ENCODE measurements at regions not wholly inside any gene's neighbourhood (a gene's known extent, or its start where the extent isn't known, plus 50 kb on each side); places are given as distances from the start of the nearest gene placed in this dataset.
"Not testable (repeated sequence)": the region's sequence is repeated elsewhere in the genome, so short reads cannot be mapped to it uniquely, and the experiment has no call there.

DNA sequence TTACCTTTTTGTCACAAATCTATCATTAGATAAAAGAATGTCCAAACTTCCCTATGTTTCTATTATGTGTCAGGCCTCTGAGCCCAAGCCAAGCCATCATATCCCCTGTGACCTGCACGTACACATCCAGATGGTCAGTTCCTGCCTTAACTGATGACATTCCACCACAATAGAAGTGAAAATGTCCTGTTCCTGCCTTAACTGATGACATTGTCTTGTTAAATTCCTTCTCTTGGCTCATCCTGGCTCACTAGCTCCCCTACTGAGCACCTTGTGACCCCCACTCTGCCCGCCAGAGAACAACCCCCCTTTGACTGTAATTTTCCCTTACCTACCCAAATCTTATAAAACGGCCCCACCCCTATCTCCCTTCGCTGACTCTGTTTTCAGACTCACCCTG lies 249.5 kb downstream of the ZNF608 start:
- H3K9me3 ChIP-seq (ENCODE audit: low read depth, low read length), result not testable (repeated sequence)

DNA sequence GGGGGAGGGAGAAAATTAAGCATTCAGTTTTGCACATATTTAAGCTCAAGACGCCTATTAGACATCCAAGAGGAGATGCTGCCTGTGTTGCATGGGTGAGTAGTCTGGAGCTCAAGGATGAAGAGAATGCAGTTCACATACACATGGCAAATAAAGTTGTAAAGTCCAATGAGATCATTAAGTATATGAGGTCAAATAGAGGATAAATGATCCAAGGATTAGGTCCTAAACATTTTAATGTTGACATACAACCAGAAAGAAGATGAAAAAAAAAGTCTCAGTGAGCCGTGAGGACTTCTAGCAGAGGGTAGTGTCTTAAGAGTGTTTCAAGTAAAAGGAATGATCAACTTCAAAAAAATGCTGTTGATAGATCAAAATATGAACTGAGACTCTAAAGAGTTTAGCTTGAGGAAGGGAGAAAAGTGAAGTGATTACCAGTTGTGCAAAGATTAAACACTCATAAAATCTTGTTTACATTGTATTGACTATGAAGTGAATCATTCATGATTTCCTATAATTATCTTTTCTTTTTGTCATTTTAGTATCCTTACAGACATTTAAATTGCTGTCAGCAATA lies 251.8 kb downstream of the ZNF608 start:
- Histone ChIP-seq H3K4me1 (ENCODE audit: insufficient read depth, low read length) (no peaks in the 10 kb centered on the region), H3K4me3 (ENCODE audit: low read length) (no peak overlapping the region), H3K9me3 (ENCODE audit: low read depth, low read length) (no peaks in the 10 kb centered on the region), H3K27me3 (ENCODE audit: insufficient read depth, low read length) (no peaks in the 10 kb centered on the region)

More for the DNA sequence above, 249.5 kb downstream of the ZNF608 start:
- H3K4me3 ChIP-seq (ENCODE audit: low read length); H3K27me3 ChIP-seq (ENCODE audit: insufficient read depth, low read length); H3K4me1 ChIP-seq (ENCODE audit: insufficient read depth, low read length): not testable (repeated sequence)

DNA sequence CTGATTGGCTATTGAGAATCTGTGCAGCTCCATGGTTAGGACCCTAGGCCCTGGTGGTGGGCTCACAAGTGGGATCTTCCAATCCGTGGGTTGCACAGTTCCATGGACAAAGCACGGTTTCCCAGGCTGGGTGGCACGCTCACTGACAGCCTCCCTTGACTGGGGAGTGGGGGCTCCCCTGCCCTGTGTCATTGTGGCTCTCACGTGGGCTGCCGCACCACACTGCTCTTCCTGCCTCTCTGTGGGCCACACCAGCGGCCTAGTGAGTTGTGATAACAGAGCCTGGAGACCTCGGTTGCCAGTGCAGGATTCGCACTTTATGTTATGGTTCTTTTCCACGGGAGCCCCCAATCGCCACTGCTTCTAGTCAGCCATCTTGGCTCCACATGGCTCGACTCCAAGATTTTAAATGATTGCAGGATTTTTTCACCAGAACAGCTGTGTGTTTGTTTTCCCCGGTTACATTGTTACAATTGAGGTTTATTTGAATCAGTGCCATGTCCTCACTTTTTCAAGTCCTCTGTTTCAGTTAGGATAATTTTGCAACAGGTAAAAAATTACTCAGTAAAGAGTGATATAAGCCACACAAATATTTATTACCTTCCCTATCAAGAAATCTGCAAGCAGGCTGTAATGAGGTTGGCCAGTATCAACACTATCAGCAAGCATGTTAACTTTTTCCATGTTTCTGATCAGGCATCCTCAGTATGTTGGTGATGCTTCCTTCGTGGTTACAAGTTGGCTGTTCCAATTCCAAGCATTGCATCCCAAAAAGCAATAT lies 253.8 kb downstream of the ZNF608 start:
- no peaks in the 10 kb centered on the region for H3K9me3 ChIP-seq (ENCODE audit: low read depth, low read length)
- H3K27me3 ChIP-seq (ENCODE audit: insufficient read depth, low read length), result no peaks in the 10 kb centered on the region
- no peak overlapping the region for H3K4me3 ChIP-seq (ENCODE audit: low read length)
- no peaks in the 10 kb centered on the region for H3K4me1 ChIP-seq (ENCODE audit: insufficient read depth, low read length)

- H3K4me1 ChIP-seq (ENCODE audit: insufficient read depth, low read length); H3K9me3 ChIP-seq (ENCODE audit: low read depth, low read length); H3K27me3 ChIP-seq (ENCODE audit: insufficient read depth, low read length); H3K4me3 ChIP-seq (ENCODE audit: low read length): not testable (repeated sequence)
These were observed 256.1 kb downstream of the ZNF608 start for GRCh38 chr5:124490315-124490714.

GRCh38 chr5:124481419-124481818 lies 265.0 kb downstream of the ZNF608 start:
- H3K4me1 ChIP-seq (ENCODE audit: insufficient read depth, low read length), result no peaks in the 10 kb centered on the region
- H3K4me3 ChIP-seq (ENCODE audit: low read length), result no peak overlapping the region
- H3K9me3 ChIP-seq (ENCODE audit: low read depth, low read length), result no peaks in the 10 kb centered on the region
- no peaks in the 10 kb centered on the region for H3K27me3 ChIP-seq (ENCODE audit: insufficient read depth, low read length)

DNA sequence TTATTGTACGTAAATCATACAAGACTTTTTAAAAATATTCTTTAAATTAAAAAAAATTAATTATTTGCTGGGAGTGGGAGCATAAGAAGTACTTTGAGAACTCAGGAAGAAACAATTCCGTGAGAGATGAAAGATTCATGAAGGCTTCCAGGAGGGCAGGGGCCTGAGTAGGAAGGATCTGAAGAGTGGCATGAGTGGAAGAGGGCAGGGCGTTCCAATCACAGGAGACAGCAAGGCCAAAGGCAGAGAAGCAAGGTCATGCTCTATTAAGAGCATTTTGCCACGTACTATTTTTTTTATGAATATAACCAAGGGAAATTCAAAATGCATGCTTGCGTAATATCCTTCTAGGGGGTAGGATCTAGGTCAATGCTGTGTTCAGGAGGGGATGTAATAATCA lies 265.5 kb downstream of the ZNF608 start:
- Histone ChIP-seq H3K27me3 (ENCODE audit: insufficient read depth, low read length) (no peaks in the 10 kb centered on the region), H3K4me1 (ENCODE audit: insufficient read depth, low read length) (no peaks in the 10 kb centered on the region), H3K4me3 (ENCODE audit: low read length) (no peak overlapping the region), H3K9me3 (ENCODE audit: low read depth, low read length) (no peaks in the 10 kb centered on the region)

- no peaks in the 10 kb centered on the region for H3K4me1 ChIP-seq (ENCODE audit: insufficient read depth, low read length)
These were observed 266.4 kb downstream of the ZNF608 start for GRCh38 chr5:124480022-124480421.

GRCh38 chr5:124478264-124478663 lies 268.2 kb downstream of the ZNF608 start:
- Histone ChIP-seq H3K9me3 (ENCODE audit: low read depth, low read length) (no peaks in the 10 kb centered on the region), H3K4me3 (ENCODE audit: low read length) (no peak overlapping the region), H3K27me3 (ENCODE audit: insufficient read depth, low read length) (no peaks in the 10 kb centered on the region), H3K4me1 (ENCODE audit: insufficient read depth, low read length) (no peaks in the 10 kb centered on the region)

More at GRCh38 chr5:124480022-124480421, 266.4 kb downstream of the ZNF608 start:
- Histone ChIP-seq H3K4me3 (ENCODE audit: low read length) (no peak overlapping the region), H3K9me3 (ENCODE audit: low read depth, low read length) (no peaks in the 10 kb centered on the region), H3K27me3 (ENCODE audit: insufficient read depth, low read length) (no peaks in the 10 kb centered on the region)

GRCh38 chr5:124477577-124477976 lies 268.9 kb downstream of the ZNF608 start:
- Histone ChIP-seq H3K9me3 (ENCODE audit: low read depth, low read length) (no peaks in the 10 kb centered on the region), H3K4me3 (ENCODE audit: low read length) (no peak overlapping the region), H3K27me3 (ENCODE audit: insufficient read depth, low read length) (no peaks in the 10 kb centered on the region), H3K4me1 (ENCODE audit: insufficient read depth, low read length) (no peaks in the 10 kb centered on the region)

DNA sequence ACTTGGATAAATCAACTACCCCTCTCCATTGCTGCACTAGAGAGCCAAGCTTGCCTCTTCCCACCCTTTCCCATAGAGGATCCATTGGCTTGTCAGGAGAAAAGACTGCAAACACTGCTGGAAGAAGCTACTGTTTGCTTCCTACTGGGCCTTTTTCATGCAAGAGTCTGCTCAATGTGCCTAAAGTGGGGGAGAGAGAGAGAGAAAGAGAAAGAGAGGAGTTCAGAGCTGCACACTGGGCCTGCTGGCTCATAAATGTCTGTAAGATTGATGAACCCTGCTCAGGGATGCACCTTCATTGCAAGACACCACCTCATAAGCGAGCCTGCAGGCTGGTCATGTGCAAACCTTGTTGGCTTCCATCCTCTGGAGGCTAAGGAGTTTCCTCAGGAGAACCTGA lies 269.4 kb downstream of the ZNF608 start:
- Histone ChIP-seq H3K4me1 (ENCODE audit: insufficient read depth, low read length) (no peaks in the 10 kb centered on the region), H3K4me3 (ENCODE audit: low read length) (no peak overlapping the region), H3K9me3 (ENCODE audit: low read depth, low read length) (no peaks in the 10 kb centered on the region), H3K27me3 (ENCODE audit: insufficient read depth, low read length) (no peaks in the 10 kb centered on the region)

- H3K9me3 ChIP-seq (ENCODE audit: low read depth, low read length), result no peaks in the 10 kb centered on the region
- no peaks in the 10 kb centered on the region for H3K27me3 ChIP-seq (ENCODE audit: insufficient read depth, low read length)
- H3K4me1 ChIP-seq (ENCODE audit: insufficient read depth, low read length), result no peaks in the 10 kb centered on the region
These were observed 271.8 kb downstream of the ZNF608 start for GRCh38 chr5:124474528-124475215.

DNA sequence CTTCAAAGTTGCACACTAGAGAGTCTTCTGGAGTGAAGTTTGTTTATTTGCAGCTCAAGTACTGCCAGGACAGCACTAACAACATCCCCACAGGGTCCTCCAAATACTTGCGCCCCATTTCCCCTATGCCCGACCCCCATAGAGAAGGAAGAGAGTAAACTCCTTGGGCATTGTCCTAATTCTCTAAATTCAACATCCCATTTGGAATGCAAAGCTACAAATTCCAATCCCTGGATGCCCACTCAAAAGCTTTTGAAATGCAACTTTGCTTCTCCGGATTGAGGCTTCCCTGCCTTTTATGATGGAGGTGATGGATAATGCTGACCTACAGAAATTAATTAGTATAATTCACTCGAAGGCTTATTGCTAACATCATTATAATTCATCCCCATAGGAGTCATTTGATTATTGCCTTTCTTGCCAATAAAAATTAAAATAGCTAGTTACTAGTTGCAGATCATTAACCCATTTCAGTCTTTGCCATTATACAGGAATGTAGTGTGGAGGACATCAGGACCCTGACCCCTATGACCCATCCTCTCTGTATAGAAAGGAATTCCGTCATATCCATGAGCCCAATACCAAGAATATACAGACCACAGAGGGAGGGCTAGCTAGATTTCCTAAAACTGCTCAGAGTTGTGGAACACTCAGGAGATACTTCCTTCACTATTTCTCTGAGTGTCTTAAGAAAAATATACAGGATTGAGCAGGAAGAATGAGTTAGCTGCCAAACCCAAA lies 277.6 kb downstream of the ZNF608 start:
- no peaks in the 10 kb centered on the region for H3K9me3 ChIP-seq (ENCODE audit: low read depth, low read length)
- no peaks in the 10 kb centered on the region for H3K27me3 ChIP-seq (ENCODE audit: insufficient read depth, low read length)
- no peak overlapping the region for H3K4me3 ChIP-seq (ENCODE audit: low read length)
- no peaks in the 10 kb centered on the region for H3K4me1 ChIP-seq (ENCODE audit: insufficient read depth, low read length)

More at GRCh38 chr5:124474528-124475215, 271.8 kb downstream of the ZNF608 start:
- no peak overlapping the region for H3K4me3 ChIP-seq (ENCODE audit: low read length)

GRCh38 chr5:124467745-124468144 lies 278.7 kb downstream of the ZNF608 start:
- Histone ChIP-seq H3K27me3 (ENCODE audit: insufficient read depth, low read length) (no peaks in the 10 kb centered on the region), H3K4me3 (ENCODE audit: low read length) (no peak overlapping the region), H3K4me1 (ENCODE audit: insufficient read depth, low read length) (no peaks in the 10 kb centered on the region), H3K9me3 (ENCODE audit: low read depth, low read length) (no peaks in the 10 kb centered on the region)

GRCh38 chr5:124466011-124466410 lies 280.4 kb downstream of the ZNF608 start:
- Histone ChIP-seq H3K27me3 (ENCODE audit: insufficient read depth, low read length) (no peaks in the 10 kb centered on the region), H3K4me1 (ENCODE audit: insufficient read depth, low read length) (no peaks in the 10 kb centered on the region), H3K9me3 (ENCODE audit: low read depth, low read length) (no peaks in the 10 kb centered on the region), H3K4me3 (ENCODE audit: low read length) (no peak overlapping the region)

DNA sequence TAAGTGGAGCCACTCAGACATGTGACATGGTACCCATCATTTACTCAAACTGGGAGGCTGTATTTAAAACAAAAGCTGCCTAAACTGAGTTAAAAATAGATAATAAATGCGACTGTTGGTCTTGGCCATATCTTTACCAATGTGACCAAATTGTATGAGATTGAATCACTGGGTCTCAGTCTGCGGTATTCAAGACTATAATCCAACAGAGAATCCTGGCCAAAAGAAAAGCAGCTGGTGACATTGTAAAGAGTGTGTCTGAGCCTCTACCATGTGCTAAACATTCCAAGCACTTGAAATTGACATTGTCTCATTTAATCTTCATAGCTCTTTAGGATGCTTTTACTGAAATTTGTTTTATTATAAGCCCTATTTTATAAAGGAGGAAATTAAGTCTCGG lies 282.6 kb downstream of the ZNF608 start:
- Histone ChIP-seq H3K4me3 (ENCODE audit: low read length) (no peak overlapping the region), H3K4me1 (ENCODE audit: insufficient read depth, low read length) (no peaks in the 10 kb centered on the region), H3K9me3 (ENCODE audit: low read depth, low read length) (no peaks in the 10 kb centered on the region), H3K27me3 (ENCODE audit: insufficient read depth, low read length) (no peaks in the 10 kb centered on the region)

Measured in mononuclear cell (primary cell).